GM13977 (cell line): ENCODE measurements at regions not wholly inside any gene's neighbourhood (a gene's known extent, or its start where the extent isn't known, plus 50 kb on each side); places are given as distances from the start of the nearest gene placed in this dataset.

Experiments
- DNase-seq: peaks from one replicate; pipeline ENCODE4 v3.0.0; 2012; ENCODE audit warnings: low spot score
- CTCF ChIP-seq: IDR thresholded peaks from 2 replicates; pipeline ENCODE4 v1.5.1; 2012; ENCODE audit warnings: mild to moderate bottlenecking, control low read depth; ENCODE audit not compliant: insufficient read depth; ENCODE audit errors: extremely low read depth, missing control alignments
- in situ Hi-C: fragments of 300-500 bp; cut with MboI; formaldehyde crosslinking; loops from one replicate; pipeline ENCODE4 v1.12.0; 2022; ENCODE audit warnings: low sequenced_read_pairs, low pct_unique_long_range_greater_than_20kb, mixed read lengths, inconsistent platforms; ENCODE audit not compliant: unreplicated experiment

GRCh38 chr2:57570961-57571360 is 475.6 kb upstream of the VRK2 start:
- in situ Hi-C loops = no loop called here

GRCh38 chr2:57575700-57576268 is 470.8 kb upstream of the VRK2 start:
- in situ Hi-C loops = no loop called here
- no peak for TF ChIP-seq CTCF

More at GRCh38 chr2:57570961-57571360, 475.6 kb upstream of the VRK2 start:
- DNase-seq = no peak
- TF ChIP-seq CTCF = no peak

GRCh38 chr2:57576983-57577382 is 469.6 kb upstream of the VRK2 start:
- DNase-seq = no peak
- in situ Hi-C loops = no loop called here
- TF ChIP-seq CTCF = no peak

More at GRCh38 chr2:57575700-57576268, 470.8 kb upstream of the VRK2 start:
- no peak for DNase-seq

GRCh38 chr2:57597940-57598339 is 448.7 kb upstream of the VRK2 start:
- no peak for DNase-seq
- TF ChIP-seq CTCF = no peak
- in situ Hi-C loops = no loop called here

GRCh38 chr2:57598551-57598950 is 448.1 kb upstream of the VRK2 start:
- DNase-seq = no peak
- no peak for TF ChIP-seq CTCF
- in situ Hi-C loops = no loop called here

GRCh38 chr2:57602733-57603132 is 443.9 kb upstream of the VRK2 start:
- no peak for TF ChIP-seq CTCF
- no peak for DNase-seq
- in situ Hi-C loops = no loop called here
